Stimulated activated memory B cell treated with anti-CD40 and anti-IgM and Interleukin-4, amounts not matched to agents 10 μg/mL and 1 μg/mL and 100 μg/mL, for 72 hours (primary cell): ENCODE measurements at regions not wholly inside any gene's neighbourhood (a gene's known extent, or its start where the extent isn't known, plus 50 kb on each side); places are given as distances from the start of the nearest gene placed in this dataset.

Experiments
- ATAC-seq: fragments of 150-1000 bp; cut with Tn5 transposase; 2 replicates; pipeline ENCODE4 v1.10.0; 2021
- H3K27ac Mint-ChIP-seq: one replicate; pipeline ENCODE4 v1.8.0; 2022; ENCODE audit warnings: mild to moderate bottlenecking, mixed read lengths
- H3K27me3 Mint-ChIP-seq: one replicate; pipeline ENCODE4 v1.8.0; 2022; ENCODE audit warnings: mixed read lengths
- H3K36me3 Mint-ChIP-seq: one replicate; pipeline ENCODE4 v1.8.0; 2022; ENCODE audit warnings: mixed read lengths
- H3K4me1 Mint-ChIP-seq: one replicate; pipeline ENCODE4 v1.8.0; 2022; ENCODE audit warnings: mixed read lengths
- H3K4me3 Mint-ChIP-seq: one replicate; pipeline ENCODE4 v1.8.0; 2022; ENCODE audit warnings: mild to moderate bottlenecking, moderate library complexity, mixed read lengths
- H3K9me3 Mint-ChIP-seq: one replicate; pipeline ENCODE4 v1.8.0; 2022; ENCODE audit warnings: mixed read lengths

- Mint-ChIP-seq H3K27me3 (no peaks in the 10 kb centered on the region), H3K9me3 (peaks cover 5% of the 10 kb centered on the region), H3K4me3 (no peak overlapping the region), H3K36me3 (no peaks in the 10 kb centered on the region), H3K4me1 (no peaks in the 10 kb centered on the region), H3K27ac (no peak overlapping the region)
- no peak for ATAC-seq
These were observed 933.9 kb upstream of the LRRTM1 start for GRCh38 chr2:81238462-81238861.

GRCh38 chr2:81235601-81236000 is 931.0 kb upstream of the LRRTM1 start:
- H3K4me3 Mint-ChIP-seq: no peak overlapping the region
- H3K9me3 Mint-ChIP-seq: peaks cover 5% of the 10 kb centered on the region
- no peaks in the 10 kb centered on the region for H3K4me1 Mint-ChIP-seq
- no peaks in the 10 kb centered on the region for H3K36me3 Mint-ChIP-seq
- no peak overlapping the region for H3K27ac Mint-ChIP-seq
- no peaks in the 10 kb centered on the region for H3K27me3 Mint-ChIP-seq
- ATAC-seq: no peak

DNA sequence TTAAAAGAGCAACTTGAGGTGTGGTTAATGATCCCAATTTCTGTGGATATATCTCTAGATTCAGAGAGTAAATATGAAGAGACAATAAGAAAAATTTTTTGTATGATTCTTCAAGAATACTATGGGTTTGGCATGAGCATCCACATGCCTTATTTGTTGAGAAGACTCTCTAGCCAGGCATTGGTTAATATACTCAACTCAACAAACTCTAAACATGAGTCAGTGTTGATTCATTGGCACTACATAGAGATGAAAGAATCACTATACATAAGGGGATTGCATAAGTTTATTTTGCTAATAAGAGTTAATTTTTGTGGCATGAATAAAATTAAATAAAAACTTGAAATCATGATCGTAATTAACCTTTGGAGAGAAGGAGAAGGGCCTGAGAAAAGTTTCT is 930.2 kb upstream of the LRRTM1 start:
- no peak overlapping the region for H3K4me3 Mint-ChIP-seq

GRCh38 chr2:81225756-81226155 is 921.2 kb upstream of the LRRTM1 start:
- H3K36me3 Mint-ChIP-seq: no peaks in the 10 kb centered on the region
- H3K9me3 Mint-ChIP-seq: peaks cover 4% of the 10 kb centered on the region
- H3K4me1 Mint-ChIP-seq: no peaks in the 10 kb centered on the region
- H3K4me3 Mint-ChIP-seq: no peak overlapping the region
- no peaks in the 10 kb centered on the region for H3K27me3 Mint-ChIP-seq
- no peak overlapping the region for H3K27ac Mint-ChIP-seq
- ATAC-seq: no peak

More for the DNA sequence above, 930.2 kb upstream of the LRRTM1 start:
- Mint-ChIP-seq H3K4me1 (no peaks in the 10 kb centered on the region), H3K27me3 (no peaks in the 10 kb centered on the region), H3K27ac (no peak overlapping the region), H3K9me3 (peaks cover 5% of the 10 kb centered on the region), H3K36me3 (no peaks in the 10 kb centered on the region)
- ATAC-seq: no peak

DNA sequence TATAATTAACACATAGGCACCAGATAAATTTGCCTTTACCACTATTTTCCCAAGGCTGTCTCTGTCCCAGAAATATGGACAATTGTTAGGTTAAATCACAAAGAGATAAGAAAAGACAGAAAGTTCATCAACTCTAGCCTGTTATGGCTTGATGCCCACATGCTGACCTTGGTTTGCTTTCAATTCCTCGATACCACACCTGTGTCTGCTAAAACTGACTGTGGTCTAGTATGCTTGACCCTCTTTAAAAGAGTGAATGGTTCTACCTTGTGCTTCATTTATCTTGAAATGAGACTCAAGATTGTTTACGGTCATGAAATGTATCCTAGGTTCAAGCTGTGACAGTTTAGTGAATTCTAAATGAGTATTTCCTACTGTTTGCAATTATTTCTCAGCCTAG is 909.0 kb upstream of the LRRTM1 start:
- ATAC-seq: no peak
- H3K27ac Mint-ChIP-seq: no peak overlapping the region
- no peaks in the 10 kb centered on the region for H3K27me3 Mint-ChIP-seq
- H3K36me3 Mint-ChIP-seq: no peaks in the 10 kb centered on the region
- H3K4me3 Mint-ChIP-seq: no peak overlapping the region
- peaks cover 16% of the 10 kb centered on the region for H3K9me3 Mint-ChIP-seq
- H3K4me1 Mint-ChIP-seq: no peaks in the 10 kb centered on the region

GRCh38 chr2:81206216-81206615 is 901.7 kb upstream of the LRRTM1 start:
- Mint-ChIP-seq H3K4me1 (no peaks in the 10 kb centered on the region), H3K36me3 (no peaks in the 10 kb centered on the region), H3K4me3 (no peak overlapping the region), H3K27me3 (no peaks in the 10 kb centered on the region), H3K27ac (no peak overlapping the region), H3K9me3 (peaks cover 8% of the 10 kb centered on the region)
- ATAC-seq: no peak

- Mint-ChIP-seq H3K27me3 (no peaks in the 10 kb centered on the region), H3K4me3 (no peak overlapping the region), H3K9me3 (peaks cover 5% of the 10 kb centered on the region), H3K27ac (no peak overlapping the region), H3K36me3 (no peaks in the 10 kb centered on the region), H3K4me1 (no peaks in the 10 kb centered on the region)
- ATAC-seq: no peak
These were observed 892.5 kb upstream of the LRRTM1 start for GRCh38 chr2:81196933-81197628.

DNA sequence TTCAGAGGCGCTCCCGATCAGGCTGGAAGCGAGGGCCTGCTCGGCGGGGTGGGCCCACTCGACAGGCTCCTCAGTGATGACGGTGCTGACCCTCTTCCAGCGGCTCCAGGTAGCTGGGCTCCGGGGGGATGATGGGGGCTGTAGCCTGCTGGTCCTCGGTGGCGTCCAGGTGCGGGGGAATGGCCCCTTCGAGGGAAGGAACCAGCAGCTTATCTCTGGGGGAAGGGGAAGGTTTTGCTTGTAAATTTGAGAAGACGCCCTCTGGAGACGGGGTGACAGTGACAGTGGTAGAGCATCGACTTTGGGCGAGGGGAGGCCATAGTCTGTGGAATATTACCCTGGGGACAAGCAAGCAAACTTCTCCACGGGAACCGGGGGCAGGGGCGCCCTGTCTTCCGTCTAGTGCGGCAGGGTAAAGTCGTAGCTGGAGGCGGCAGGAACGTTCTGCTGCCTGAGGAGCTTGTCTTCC is 891.9 kb upstream of the LRRTM1 start:
- Mint-ChIP-seq H3K27me3 (no peaks in the 10 kb centered on the region), H3K9me3 (peaks cover 5% of the 10 kb centered on the region), H3K4me1 (no peaks in the 10 kb centered on the region), H3K4me3 (no peak overlapping the region), H3K27ac (no peak overlapping the region), H3K36me3 (no peaks in the 10 kb centered on the region)
- no peak for ATAC-seq

- Mint-ChIP-seq H3K27me3 (no peaks in the 10 kb centered on the region), H3K4me3 (no peak overlapping the region), H3K4me1 (no peaks in the 10 kb centered on the region), H3K36me3 (no peaks in the 10 kb centered on the region), H3K9me3 (peaks cover 5% of the 10 kb centered on the region), H3K27ac (no peak overlapping the region)
- no peak for ATAC-seq
These were observed 891.3 kb upstream of the LRRTM1 start for GRCh38 chr2:81195774-81196382.

DNA sequence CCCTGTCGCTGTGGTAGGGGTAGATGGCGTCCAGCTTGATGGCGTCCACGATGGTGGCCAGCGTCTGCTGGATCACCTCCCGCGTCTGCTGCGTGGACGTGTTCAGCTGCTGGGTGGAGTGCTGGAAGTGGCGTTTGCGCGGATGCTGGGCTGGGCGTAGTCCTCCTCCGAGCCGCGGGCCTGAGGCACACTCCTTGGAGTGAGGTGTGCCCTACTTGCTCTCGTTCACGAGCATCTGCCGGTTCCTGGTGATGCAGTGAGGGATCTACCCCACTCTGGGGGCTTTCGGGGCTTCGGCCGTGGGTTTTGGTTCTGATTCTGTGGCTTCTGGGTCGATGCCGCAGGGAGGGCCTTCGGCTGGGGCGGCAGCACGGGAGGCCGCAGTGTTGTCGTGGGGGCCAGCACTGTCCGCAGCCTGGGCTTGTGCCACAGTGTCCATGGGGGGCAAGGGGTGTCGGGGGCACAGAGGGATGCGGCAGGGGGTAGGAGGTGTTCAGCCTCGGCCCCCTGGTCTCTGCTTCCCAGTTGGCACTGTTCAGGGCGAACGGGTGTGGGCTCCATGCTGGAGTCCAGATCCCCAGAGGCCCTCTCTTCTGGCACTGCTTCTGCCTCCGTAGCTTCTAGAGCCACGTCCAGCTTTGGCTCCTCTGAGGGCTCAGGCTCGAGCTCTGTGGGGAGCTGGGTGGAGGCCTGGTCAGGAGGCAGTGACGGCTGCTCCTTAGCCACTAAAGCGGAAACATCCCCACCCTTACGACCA is 890.6 kb upstream of the LRRTM1 start:
- Mint-ChIP-seq H3K4me3 (no peak overlapping the region), H3K9me3 (peaks cover 5% of the 10 kb centered on the region), H3K4me1 (no peaks in the 10 kb centered on the region), H3K27me3 (no peaks in the 10 kb centered on the region), H3K36me3 (no peaks in the 10 kb centered on the region), H3K27ac (no peak overlapping the region)
- peak; percentile 6 for ATAC-seq

GRCh38 chr2:81194581-81194980 is 890.0 kb upstream of the LRRTM1 start:
- Mint-ChIP-seq H3K4me3 (no peak overlapping the region), H3K36me3 (no peaks in the 10 kb centered on the region), H3K4me1 (no peaks in the 10 kb centered on the region), H3K9me3 (peaks cover 5% of the 10 kb centered on the region), H3K27me3 (no peaks in the 10 kb centered on the region), H3K27ac (no peak overlapping the region)
- ATAC-seq: no peak

DNA sequence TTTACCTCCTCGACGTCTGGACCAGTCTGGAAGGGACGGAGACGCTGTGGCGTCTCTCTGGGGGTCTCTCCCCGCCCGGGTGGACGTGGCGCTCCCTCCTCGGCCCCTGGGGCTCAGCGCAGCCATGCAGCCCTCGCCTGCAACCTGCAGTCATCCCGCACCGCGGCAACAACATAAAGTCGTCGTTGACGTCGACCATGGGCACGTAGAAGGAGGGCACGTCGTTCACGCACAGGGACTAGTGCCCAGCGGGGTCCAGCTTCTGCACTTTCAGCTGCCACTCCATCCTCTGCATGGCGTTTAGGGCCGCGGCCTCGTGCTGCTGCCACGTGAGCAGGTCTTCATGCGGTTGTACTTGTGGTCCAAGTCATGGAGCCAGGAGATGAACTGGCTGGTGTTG is 889.6 kb upstream of the LRRTM1 start:
- no peaks in the 10 kb centered on the region for H3K27me3 Mint-ChIP-seq

DNA sequence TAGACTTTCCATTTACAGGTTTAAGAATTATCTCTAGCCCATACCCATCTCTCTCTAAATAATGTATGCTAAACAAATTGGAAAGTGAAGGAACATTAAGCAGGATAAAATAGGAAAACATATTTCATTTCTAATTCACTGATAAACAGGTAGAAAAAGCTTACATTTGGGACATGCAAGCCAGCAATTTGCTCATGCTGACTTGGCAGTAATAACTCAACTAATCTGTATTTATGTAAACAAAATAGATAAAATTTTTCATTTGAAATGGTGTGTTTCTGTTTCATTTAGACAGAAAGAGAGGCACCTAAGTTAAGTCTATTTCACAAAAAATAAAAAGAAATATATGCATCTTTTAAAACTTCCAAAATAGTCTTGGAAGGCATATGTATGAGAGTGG is 877.3 kb upstream of the LRRTM1 start:
- no peaks in the 10 kb centered on the region for H3K4me1 Mint-ChIP-seq
- H3K4me3 Mint-ChIP-seq: no peak overlapping the region
- no peak for ATAC-seq
- H3K9me3 Mint-ChIP-seq: peaks cover 4% of the 10 kb centered on the region
- H3K27me3 Mint-ChIP-seq: no peaks in the 10 kb centered on the region
- no peaks in the 10 kb centered on the region for H3K36me3 Mint-ChIP-seq
- no peak overlapping the region for H3K27ac Mint-ChIP-seq

More for the DNA sequence above, 889.6 kb upstream of the LRRTM1 start:
- no peaks in the 10 kb centered on the region for H3K4me1 Mint-ChIP-seq
- ATAC-seq: no peak
- peaks cover 5% of the 10 kb centered on the region for H3K9me3 Mint-ChIP-seq
- H3K36me3 Mint-ChIP-seq: no peaks in the 10 kb centered on the region
- no peak overlapping the region for H3K4me3 Mint-ChIP-seq
- H3K27ac Mint-ChIP-seq: no peak overlapping the region

- Mint-ChIP-seq H3K27me3 (no peaks in the 10 kb centered on the region), H3K9me3 (peaks cover 7% of the 10 kb centered on the region), H3K4me3 (no peak overlapping the region), H3K36me3 (no peaks in the 10 kb centered on the region), H3K27ac (no peak overlapping the region), H3K4me1 (no peaks in the 10 kb centered on the region)
- ATAC-seq: no peak
These were observed 866.9 kb upstream of the LRRTM1 start for GRCh38 chr2:81171447-81171846.

DNA sequence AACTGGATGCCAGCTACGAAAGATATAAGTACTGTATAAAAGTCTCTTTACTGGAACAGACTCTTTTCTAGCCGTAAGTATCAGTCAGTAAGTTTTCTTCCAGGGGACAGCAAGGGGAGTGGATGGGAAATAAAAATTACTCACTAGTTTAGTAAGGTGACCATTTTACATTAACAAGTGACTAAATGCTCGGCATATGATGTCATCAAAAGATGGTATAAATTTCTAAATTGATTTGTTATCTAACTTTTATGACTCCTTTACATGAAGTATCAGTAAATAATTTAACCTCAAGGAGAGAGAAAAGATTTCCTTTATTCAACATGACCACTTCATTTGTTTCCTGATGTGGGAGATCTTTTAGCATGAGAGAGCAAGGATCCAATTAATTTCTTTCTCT is 859.0 kb upstream of the LRRTM1 start:
- no peak overlapping the region for H3K27ac Mint-ChIP-seq
- no peak for ATAC-seq
- no peaks in the 10 kb centered on the region for H3K27me3 Mint-ChIP-seq
- no peak overlapping the region for H3K4me3 Mint-ChIP-seq
- no peaks in the 10 kb centered on the region for H3K4me1 Mint-ChIP-seq
- H3K9me3 Mint-ChIP-seq: peaks cover 2% of the 10 kb centered on the region
- no peaks in the 10 kb centered on the region for H3K36me3 Mint-ChIP-seq

DNA sequence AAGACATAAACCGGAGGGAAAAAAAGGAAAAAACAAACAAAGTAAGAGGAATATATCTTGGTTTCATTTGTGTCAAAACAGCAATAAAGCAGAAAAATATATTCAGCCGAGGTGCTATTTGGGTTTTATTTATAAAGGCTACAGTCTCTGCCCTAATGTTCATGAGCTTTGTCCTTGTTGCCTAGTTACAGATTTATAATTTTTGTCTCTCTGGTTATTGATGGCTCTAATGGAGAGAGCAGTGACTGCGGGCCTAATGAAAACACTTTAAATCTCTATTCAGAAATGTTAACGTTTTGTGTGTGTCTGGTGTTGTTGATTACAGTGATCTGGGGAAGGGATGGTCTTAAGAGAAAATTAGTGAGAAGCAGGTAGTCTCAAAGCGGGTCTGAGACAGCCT is 854.0 kb upstream of the LRRTM1 start:
- Mint-ChIP-seq H3K4me1 (no peaks in the 10 kb centered on the region), H3K27ac (no peak overlapping the region), H3K36me3 (no peaks in the 10 kb centered on the region), H3K27me3 (no peaks in the 10 kb centered on the region), H3K9me3 (peaks cover 3% of the 10 kb centered on the region), H3K4me3 (no peak overlapping the region)
- no peak for ATAC-seq
